ENCODE measurements at regions not wholly inside any gene's neighbourhood (a gene's known extent, or its start where the extent isn't known, plus 50 kb on each side); places are given as distances from the start of the nearest gene placed in this dataset.
"Not testable (repeated sequence)": the region's sequence is repeated elsewhere in the genome, so short reads cannot be mapped to it uniquely, and the experiment has no call there.

DNA sequence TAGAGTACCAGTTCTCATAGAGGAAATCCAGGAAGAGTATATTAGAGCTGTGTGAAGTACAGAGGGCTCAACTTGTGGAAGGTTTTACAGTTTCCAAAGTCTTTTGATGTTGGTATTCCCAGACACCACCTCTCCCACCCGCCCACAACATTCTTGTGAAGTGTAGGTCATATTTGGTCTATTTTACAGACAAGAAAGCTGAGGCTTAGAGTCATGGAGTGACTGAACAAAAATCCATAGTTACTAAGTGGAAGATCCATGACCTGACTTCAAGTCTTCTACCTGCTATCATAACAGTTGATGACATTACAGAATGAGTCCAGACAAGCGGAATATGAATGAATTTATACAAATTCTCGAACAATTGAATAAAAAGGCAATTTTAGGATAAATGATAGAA is 187.1 kb upstream of the RPS23 start:
- H4K12ac ChIP-seq (ENCODE audit: low read depth, low read length), result no peak overlapping the region
- no peaks in the 10 kb centered on the region for H3K79me1 ChIP-seq (ENCODE audit: low read length)
- no peaks in the 10 kb centered on the region for H3K36me3 ChIP-seq (ENCODE audit: control insufficient read depth in 1 of 2, insufficient read depth in 2 of 2, low read length in 2 of 2)
- H2BK120ac ChIP-seq (ENCODE audit: insufficient read depth, low read length, poor library complexity), result no peak overlapping the region
- H3K4me3 ChIP-seq (ENCODE audit: low read depth, low read length), result no peak overlapping the region
- DNase-seq, result no peak
- H3K4me1 ChIP-seq (ENCODE audit: control insufficient read depth in 1 of 2, insufficient read depth in 2 of 2, low read length in 2 of 2), result no peaks in the 10 kb centered on the region
- no CpG with 5 or more reads among the region's 3 CpGs for WGBS (ENCODE audit: extremely low coverage, insufficient coverage, insufficient read length)
- no peak overlapping the region for H2AK5ac ChIP-seq (ENCODE audit: low read length)
- no peak overlapping the region for H4K91ac ChIP-seq (ENCODE audit: low read depth, low read length)
- no peak overlapping the region for H2BK5ac ChIP-seq (ENCODE audit: low read depth, low read length, poor library complexity)
- no peaks in the 10 kb centered on the region for H3K27me3 ChIP-seq (ENCODE audit: insufficient read depth, low read length)
- H3K4me2 ChIP-seq (ENCODE audit: low read length), result no peak overlapping the region
- no peak overlapping the region for H3K18ac ChIP-seq (ENCODE audit: low read length)
- H3K4ac ChIP-seq (ENCODE audit: low read depth, low read length), result no peak overlapping the region
- no peak overlapping the region for H4K8ac ChIP-seq (ENCODE audit: low read depth, low read length)
- H3K79me2 ChIP-seq (ENCODE audit: control insufficient read depth, insufficient read depth, low read length, poor library complexity), result no peaks in the 10 kb centered on the region
- no peaks in the 10 kb centered on the region for H3K9me3 ChIP-seq (ENCODE audit: insufficient read depth, low read depth, low read length)
- H3K9ac ChIP-seq (ENCODE audit: low read length), result no peak overlapping the region
- no peak overlapping the region for H3K14ac ChIP-seq (ENCODE audit: low read length)
- no peak overlapping the region for H3K23ac ChIP-seq (ENCODE audit: low read length)
- H3K27ac ChIP-seq (ENCODE audit: low read depth, low read length), result no peak overlapping the region
- H2AFZ ChIP-seq (ENCODE audit: insufficient read depth, low read length, poor library complexity), result no peak overlapping the region
- no peak overlapping the region for H2BK12ac ChIP-seq (ENCODE audit: low read length)

DNA sequence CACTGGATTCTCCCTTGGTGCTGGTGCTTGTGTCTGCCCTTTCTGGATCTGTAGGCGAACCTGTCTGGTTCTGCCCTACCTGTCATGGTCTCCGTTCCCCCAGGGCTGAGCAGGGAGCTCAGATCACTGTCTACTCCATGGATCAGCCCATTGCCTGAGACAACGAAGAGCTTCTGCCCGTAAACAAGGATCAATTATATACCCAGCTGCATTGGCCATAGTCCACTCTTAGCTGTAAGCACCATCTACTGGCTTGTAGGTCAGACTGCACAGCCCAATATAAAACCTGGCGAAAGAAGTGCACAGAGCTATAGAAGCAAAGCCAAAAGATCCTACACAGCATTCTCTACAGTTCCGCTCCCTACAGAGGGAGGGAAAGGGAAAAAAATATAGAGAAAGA is 181.5 kb upstream of the RPS23 start:
- Histone ChIP-seq H4K91ac (ENCODE audit: low read depth, low read length) (no peak overlapping the region), H3K79me2 (ENCODE audit: control insufficient read depth, insufficient read depth, low read length, poor library complexity) (no peaks in the 10 kb centered on the region), H3K9me3 (ENCODE audit: insufficient read depth, low read depth, low read length) (peaks cover 6% of the 10 kb centered on the region), H2AK5ac (ENCODE audit: low read length) (no peak overlapping the region), H2AFZ (ENCODE audit: insufficient read depth, low read length, poor library complexity) (no peak overlapping the region), H3K27ac (ENCODE audit: low read depth, low read length) (no peak overlapping the region), H2BK120ac (ENCODE audit: insufficient read depth, low read length, poor library complexity) (no peak overlapping the region), H3K79me1 (ENCODE audit: low read length) (no peaks in the 10 kb centered on the region), H3K4me1 (ENCODE audit: control insufficient read depth in 1 of 2, insufficient read depth in 2 of 2, low read length in 2 of 2) (no peaks in the 10 kb centered on the region), H3K9ac (ENCODE audit: low read length) (no peak overlapping the region), H2BK12ac (ENCODE audit: low read length) (no peak overlapping the region), H3K18ac (ENCODE audit: low read length) (no peak overlapping the region), H3K27me3 (ENCODE audit: insufficient read depth, low read length) (no peaks in the 10 kb centered on the region), H3K4me2 (ENCODE audit: low read length) (no peak overlapping the region), H4K8ac (ENCODE audit: low read depth, low read length) (no peak overlapping the region), H3K4me3 (ENCODE audit: low read depth, low read length) (no peak overlapping the region), H3K36me3 (ENCODE audit: control insufficient read depth in 1 of 2, insufficient read depth in 2 of 2, low read length in 2 of 2) (no peaks in the 10 kb centered on the region), H3K4ac (ENCODE audit: low read depth, low read length) (no peak overlapping the region), H2BK5ac (ENCODE audit: low read depth, low read length, poor library complexity) (no peak overlapping the region), H4K12ac (ENCODE audit: low read depth, low read length) (no peak overlapping the region), H3K14ac (ENCODE audit: low read length) (no peak overlapping the region), H3K23ac (ENCODE audit: low read length) (no peak overlapping the region)
- DNase-seq, result no peak
- no CpG with 5 or more reads among the region's 6 CpGs for WGBS (ENCODE audit: extremely low coverage, insufficient coverage, insufficient read length)

DNA sequence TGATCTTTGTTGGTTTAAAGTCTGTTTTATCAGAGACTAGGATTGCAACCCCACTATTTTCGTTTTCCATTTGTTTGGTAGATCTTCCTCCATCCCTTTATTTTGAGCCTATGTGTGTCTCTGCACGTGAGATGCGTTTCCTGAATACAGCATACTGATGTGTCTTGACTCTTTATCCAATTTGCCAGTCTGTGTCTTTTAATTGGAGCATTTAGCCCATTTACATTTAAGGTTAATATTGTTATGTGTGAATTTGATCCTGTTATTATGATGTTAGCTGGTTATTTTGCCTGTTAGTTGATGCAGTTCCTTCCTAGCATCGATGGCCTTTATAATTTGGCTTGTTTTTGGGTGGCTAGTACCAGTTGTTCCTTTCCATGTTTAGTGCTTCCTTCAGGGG is 177.2 kb upstream of the RPS23 start:
- H3K79me1 ChIP-seq (ENCODE audit: low read length); H3K18ac ChIP-seq (ENCODE audit: low read length); H2BK5ac ChIP-seq (ENCODE audit: low read depth, low read length, poor library complexity); H3K27me3 ChIP-seq (ENCODE audit: insufficient read depth, low read length); H3K14ac ChIP-seq (ENCODE audit: low read length); H3K23ac ChIP-seq (ENCODE audit: low read length); H3K27ac ChIP-seq (ENCODE audit: low read depth, low read length); H2BK120ac ChIP-seq (ENCODE audit: insufficient read depth, low read length, poor library complexity); H3K79me2 ChIP-seq (ENCODE audit: control insufficient read depth, insufficient read depth, low read length, poor library complexity); H2AFZ ChIP-seq (ENCODE audit: insufficient read depth, low read length, poor library complexity); H3K9me3 ChIP-seq (ENCODE audit: insufficient read depth, low read depth, low read length); H2BK12ac ChIP-seq (ENCODE audit: low read length); H3K36me3 ChIP-seq (ENCODE audit: control insufficient read depth in 1 of 2, insufficient read depth in 2 of 2, low read length in 2 of 2); H3K4ac ChIP-seq (ENCODE audit: low read depth, low read length); H3K4me1 ChIP-seq (ENCODE audit: control insufficient read depth in 1 of 2, insufficient read depth in 2 of 2, low read length in 2 of 2); H3K4me3 ChIP-seq (ENCODE audit: low read depth, low read length); H3K4me2 ChIP-seq (ENCODE audit: low read length); DNase-seq; H4K91ac ChIP-seq (ENCODE audit: low read depth, low read length); H4K8ac ChIP-seq (ENCODE audit: low read depth, low read length); H3K9ac ChIP-seq (ENCODE audit: low read length); H2AK5ac ChIP-seq (ENCODE audit: low read length); H4K12ac ChIP-seq (ENCODE audit: low read depth, low read length): not testable (repeated sequence)
- no CpG with 5 or more reads among the region's 4 CpGs for WGBS (ENCODE audit: extremely low coverage, insufficient coverage, insufficient read length)

DNA sequence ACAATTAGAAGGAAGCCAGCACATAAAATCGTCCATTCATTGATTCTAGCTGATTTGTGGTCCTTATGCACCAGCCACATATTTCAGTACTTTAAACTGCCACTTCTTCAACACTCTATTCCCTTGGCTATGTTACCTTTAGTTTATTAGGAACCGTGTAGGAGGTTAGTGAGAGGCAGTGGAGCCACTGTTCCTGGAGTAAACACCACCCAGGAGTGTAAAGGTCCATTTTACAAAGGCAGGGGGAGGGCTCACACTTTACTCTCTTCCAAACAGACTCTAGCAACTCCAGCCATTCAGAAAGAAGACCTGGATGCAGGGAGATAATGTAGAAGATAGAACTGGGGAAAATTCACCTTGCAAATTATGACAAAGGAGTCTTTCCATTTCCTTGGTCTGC is 170.2 kb upstream of the RPS23 start:
- Histone ChIP-seq H3K27ac (ENCODE audit: low read depth, low read length) (no peak overlapping the region), H4K8ac (ENCODE audit: low read depth, low read length) (no peak overlapping the region), H3K27me3 (ENCODE audit: insufficient read depth, low read length) (no peaks in the 10 kb centered on the region), H2BK120ac (ENCODE audit: insufficient read depth, low read length, poor library complexity) (no peak overlapping the region), H4K12ac (ENCODE audit: low read depth, low read length) (no peak overlapping the region), H3K4me3 (ENCODE audit: low read depth, low read length) (no peak overlapping the region), H3K9ac (ENCODE audit: low read length) (no peak overlapping the region), H3K36me3 (ENCODE audit: control insufficient read depth in 1 of 2, insufficient read depth in 2 of 2, low read length in 2 of 2) (no peaks in the 10 kb centered on the region), H3K14ac (ENCODE audit: low read length) (no peak overlapping the region), H4K91ac (ENCODE audit: low read depth, low read length) (no peak overlapping the region), H3K9me3 (ENCODE audit: insufficient read depth, low read depth, low read length) (no peaks in the 10 kb centered on the region), H3K18ac (ENCODE audit: low read length) (no peak overlapping the region), H3K4me2 (ENCODE audit: low read length) (no peak overlapping the region), H2AFZ (ENCODE audit: insufficient read depth, low read length, poor library complexity) (no peak overlapping the region), H2BK5ac (ENCODE audit: low read depth, low read length, poor library complexity) (no peak overlapping the region), H3K79me2 (ENCODE audit: control insufficient read depth, insufficient read depth, low read length, poor library complexity) (no peaks in the 10 kb centered on the region), H3K4ac (ENCODE audit: low read depth, low read length) (no peak overlapping the region), H2BK12ac (ENCODE audit: low read length) (no peak overlapping the region), H2AK5ac (ENCODE audit: low read length) (no peak overlapping the region), H3K79me1 (ENCODE audit: low read length) (no peaks in the 10 kb centered on the region), H3K23ac (ENCODE audit: low read length) (no peak overlapping the region), H3K4me1 (ENCODE audit: control insufficient read depth in 1 of 2, insufficient read depth in 2 of 2, low read length in 2 of 2) (no peaks in the 10 kb centered on the region)
- WGBS (ENCODE audit: extremely low coverage, insufficient coverage, insufficient read length), result no CpG with 5 or more reads among the region's 2 CpGs
- DNase-seq, result no peak

Measured in trophoblast cell (in vitro differentiated cells and primary cell).